HepG2 (cell line): ENCODE measurements at regions not wholly inside any gene's neighbourhood (a gene's known extent, or its start where the extent isn't known, plus 50 kb on each side); places are given as distances from the start of the nearest gene placed in this dataset.

ENCODE experiments used
- MED1 ChIP-seq: sonication (generic); formaldehyde crosslinking; IDR thresholded peaks from 2 replicates; pipeline ENCODE4 v1.4.0; 2020; ENCODE audit warnings: missing genetic modification reagents
- MXI1 ChIP-seq: IDR thresholded peaks from 3 replicates; pipeline ENCODE4 v1.6.1; 2012; ENCODE audit warnings: low read depth, low read length, inconsistent platforms, borderline replicate concordance
- SAP130 ChIP-seq: IDR thresholded peaks from 2 replicates; pipeline ENCODE4 v1.6.1; 2016; ENCODE audit warnings: low read depth
- SMYD3 ChIP-seq: sonication (generic); formaldehyde crosslinking; IDR thresholded peaks from 2 replicates; pipeline ENCODE4 v1.8.1; 2023; ENCODE audit warnings: mild to moderate bottlenecking, missing genetic modification reagents
- SOX13 ChIP-seq, 3 experiments: fragments of 450-650 bp in 1 of 3; sonication (generic) in 1 of 3; formaldehyde crosslinking in 1 of 3; IDR thresholded peaks in 2 of 3; conservative IDR thresholded peaks in 1 of 3; 2 replicates each; pipeline versions ENCODE4 v1.5.0 to v1.6.1; 2016 to 2020; ENCODE audit warnings: antibody characterized with exemption in 1 of 3, mild to moderate bottlenecking in 1 of 3, missing compliant biosample characterization in 1 of 3, missing genetic modification reagents in 1 of 3, moderate library complexity in 1 of 3
- ZNF263 ChIP-seq: sonication (generic); formaldehyde crosslinking; IDR thresholded peaks from 2 replicates; pipeline ENCODE4 v1.4.0; 2020; ENCODE audit warnings: missing genetic modification reagents
- ZNF878 ChIP-seq: sonication (generic); formaldehyde crosslinking; IDR thresholded peaks from 2 replicates; pipeline ENCODE4 v1.8.1; 2023; ENCODE audit warnings: mild to moderate bottlenecking, missing genetic modification reagents, moderate library complexity
- TF ChIP-seq, protein P1 (sequence below): sonication (generic); formaldehyde crosslinking; conservative IDR thresholded peaks from 2 replicates; pipeline ENCODE4 v1.4.0; 2020; ENCODE audit warnings: mild to moderate bottlenecking, missing genetic modification reagents, moderate library complexity
- TF ChIP-seq, protein P2 (sequence below): sonication (generic); formaldehyde crosslinking; IDR thresholded peaks from 2 replicates; pipeline ENCODE4 v1.4.0; 2020; ENCODE audit warnings: missing genetic modification reagents

DNA sequence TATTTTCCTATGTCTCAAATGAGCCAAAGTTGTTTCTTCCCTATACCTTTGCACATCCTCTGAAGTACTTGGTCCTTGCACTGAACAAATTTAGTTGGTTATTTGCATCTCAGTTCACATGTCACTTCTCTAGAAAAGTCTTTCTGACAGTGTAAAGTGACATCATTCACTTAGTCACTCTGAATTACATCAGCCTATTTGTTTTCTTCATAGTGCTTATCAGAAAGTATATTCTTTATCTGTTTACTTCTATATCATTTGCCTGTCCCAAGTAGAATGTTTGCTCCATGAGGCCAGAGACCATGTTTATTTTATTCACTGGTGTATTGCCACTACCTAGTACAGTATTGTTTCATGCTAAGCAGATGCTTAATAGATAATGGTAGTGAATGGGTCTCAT is 173.7 kb downstream of the HNMT start (continued):
- TF ChIP-seq, protein P1, sequence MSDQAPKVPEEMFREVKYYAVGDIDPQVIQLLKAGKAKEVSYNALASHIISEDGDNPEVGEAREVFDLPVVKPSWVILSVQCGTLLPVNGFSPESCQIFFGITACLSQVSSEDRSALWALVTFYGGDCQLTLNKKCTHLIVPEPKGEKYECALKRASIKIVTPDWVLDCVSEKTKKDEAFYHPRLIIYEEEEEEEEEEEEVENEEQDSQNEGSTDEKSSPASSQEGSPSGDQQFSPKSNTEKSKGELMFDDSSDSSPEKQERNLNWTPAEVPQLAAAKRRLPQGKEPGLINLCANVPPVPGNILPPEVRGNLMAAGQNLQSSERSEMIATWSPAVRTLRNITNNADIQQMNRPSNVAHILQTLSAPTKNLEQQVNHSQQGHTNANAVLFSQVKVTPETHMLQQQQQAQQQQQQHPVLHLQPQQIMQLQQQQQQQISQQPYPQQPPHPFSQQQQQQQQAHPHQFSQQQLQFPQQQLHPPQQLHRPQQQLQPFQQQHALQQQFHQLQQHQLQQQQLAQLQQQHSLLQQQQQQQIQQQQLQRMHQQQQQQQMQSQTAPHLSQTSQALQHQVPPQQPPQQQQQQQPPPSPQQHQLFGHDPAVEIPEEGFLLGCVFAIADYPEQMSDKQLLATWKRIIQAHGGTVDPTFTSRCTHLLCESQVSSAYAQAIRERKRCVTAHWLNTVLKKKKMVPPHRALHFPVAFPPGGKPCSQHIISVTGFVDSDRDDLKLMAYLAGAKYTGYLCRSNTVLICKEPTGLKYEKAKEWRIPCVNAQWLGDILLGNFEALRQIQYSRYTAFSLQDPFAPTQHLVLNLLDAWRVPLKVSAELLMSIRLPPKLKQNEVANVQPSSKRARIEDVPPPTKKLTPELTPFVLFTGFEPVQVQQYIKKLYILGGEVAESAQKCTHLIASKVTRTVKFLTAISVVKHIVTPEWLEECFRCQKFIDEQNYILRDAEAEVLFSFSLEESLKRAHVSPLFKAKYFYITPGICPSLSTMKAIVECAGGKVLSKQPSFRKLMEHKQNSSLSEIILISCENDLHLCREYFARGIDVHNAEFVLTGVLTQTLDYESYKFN (CRISPR knock-in tag) = peak; percentile 51
- no peak for TF ChIP-seq SMYD3 (CRISPR knock-in tag)
- TF ChIP-seq MXI1 = no peak
- TF ChIP-seq, protein P2, sequence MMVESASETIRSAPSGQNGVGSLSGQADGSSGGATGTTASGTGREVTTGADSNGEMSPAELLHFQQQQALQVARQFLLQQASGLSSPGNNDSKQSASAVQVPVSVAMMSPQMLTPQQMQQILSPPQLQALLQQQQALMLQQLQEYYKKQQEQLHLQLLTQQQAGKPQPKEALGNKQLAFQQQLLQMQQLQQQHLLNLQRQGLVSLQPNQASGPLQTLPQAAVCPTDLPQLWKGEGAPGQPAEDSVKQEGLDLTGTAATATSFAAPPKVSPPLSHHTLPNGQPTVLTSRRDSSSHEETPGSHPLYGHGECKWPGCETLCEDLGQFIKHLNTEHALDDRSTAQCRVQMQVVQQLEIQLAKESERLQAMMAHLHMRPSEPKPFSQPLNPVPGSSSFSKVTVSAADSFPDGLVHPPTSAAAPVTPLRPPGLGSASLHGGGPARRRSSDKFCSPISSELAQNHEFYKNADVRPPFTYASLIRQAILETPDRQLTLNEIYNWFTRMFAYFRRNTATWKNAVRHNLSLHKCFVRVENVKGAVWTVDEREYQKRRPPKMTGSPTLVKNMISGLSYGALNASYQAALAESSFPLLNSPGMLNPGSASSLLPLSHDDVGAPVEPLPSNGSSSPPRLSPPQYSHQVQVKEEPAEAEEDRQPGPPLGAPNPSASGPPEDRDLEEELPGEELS (CRISPR knock-in tag) = peak; percentile 80
- TF ChIP-seq SOX13 (IDR thresholded peaks at IDR 0.05) = no peak
- peak in 1 of 2 experiments; percentile 51; a peak in 1 of 4 replicates for TF ChIP-seq SOX13 (CRISPR knock-in tag; conservative IDR thresholded peaks at IDR 0.05 in 1 of 2, IDR thresholded peaks at IDR 0.05 in 1 of 2)
- 0 out of 2 replicates have a peak, but pooled peaks have one; percentile 12 for TF ChIP-seq MED1 (CRISPR knock-in tag)
- peak; percentile 85; the same call in 1 of the 2 replicates for TF ChIP-seq ZNF878 (CRISPR knock-in tag)
- peak; percentile 58 for TF ChIP-seq SAP130 (CRISPR knock-in tag)
- TF ChIP-seq ZNF263 (CRISPR knock-in tag) = no peak
- TF ChIP-seq, all 625 proteins: peak for 33
